ENCODE measurements at regions not wholly inside any gene's neighbourhood (a gene's known extent, or its start where the extent isn't known, plus 50 kb on each side); places are given as distances from the start of the nearest gene placed in this dataset.
"Not testable (repeated sequence)": the region's sequence is repeated elsewhere in the genome, so short reads cannot be mapped to it uniquely, and the experiment has no call there.

GRCh38 chr3:94365006-94365405, 302.1 kb downstream of the NSUN3 start:
- H3K4me3 ChIP-seq (ENCODE audit: low read depth, low read length) = no peak overlapping the region
- no peak for DNase-seq (ENCODE audit: low read depth)
- TF ChIP-seq CTCF (IDR thresholded peaks at IDR 0.05; ENCODE audit: low read depth, low read length) (no peak), POLR2A (IDR thresholded peaks at IDR 0.05; ENCODE audit: extremely low read depth, insufficient read length) (no peak), MYC (IDR thresholded peaks at IDR 0.05; ENCODE audit: low read depth, low read length) (no peak)
- TF ChIP-seq, protein P1, sequence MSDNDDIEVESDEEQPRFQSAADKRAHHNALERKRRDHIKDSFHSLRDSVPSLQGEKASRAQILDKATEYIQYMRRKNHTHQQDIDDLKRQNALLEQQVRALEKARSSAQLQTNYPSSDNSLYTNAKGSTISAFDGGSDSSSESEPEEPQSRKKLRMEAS (IDR thresholded peaks at IDR 0.05; ENCODE audit: low read depth, low read length) = no peak

GRCh38 chr3:94372026-94372425, 309.2 kb downstream of the NSUN3 start:
- TF ChIP-seq, protein P1 (IDR thresholded peaks at IDR 0.05; ENCODE audit: low read depth, low read length) = no peak
- TF ChIP-seq POLR2A (IDR thresholded peaks at IDR 0.05; ENCODE audit: extremely low read depth, insufficient read length) (no peak), CTCF (IDR thresholded peaks at IDR 0.05; ENCODE audit: low read depth, low read length) (no peak), MYC (IDR thresholded peaks at IDR 0.05; ENCODE audit: low read depth, low read length) (no peak)
- H3K4me3 ChIP-seq (ENCODE audit: low read depth, low read length) = no peak overlapping the region
- DNase-seq (ENCODE audit: low read depth) = no peak

GRCh38 chr3:94373456-94373855, 310.6 kb downstream of the NSUN3 start:
- H3K4me3 ChIP-seq (ENCODE audit: low read depth, low read length) = no peak overlapping the region
- no peak for DNase-seq (ENCODE audit: low read depth)
- TF ChIP-seq, protein P1 (IDR thresholded peaks at IDR 0.05; ENCODE audit: low read depth, low read length) = no peak
- no peak for TF ChIP-seq MYC (IDR thresholded peaks at IDR 0.05; ENCODE audit: low read depth, low read length)
- no peak for TF ChIP-seq POLR2A (IDR thresholded peaks at IDR 0.05; ENCODE audit: extremely low read depth, insufficient read length)
- no peak for TF ChIP-seq CTCF (IDR thresholded peaks at IDR 0.05; ENCODE audit: low read depth, low read length)

DNA sequence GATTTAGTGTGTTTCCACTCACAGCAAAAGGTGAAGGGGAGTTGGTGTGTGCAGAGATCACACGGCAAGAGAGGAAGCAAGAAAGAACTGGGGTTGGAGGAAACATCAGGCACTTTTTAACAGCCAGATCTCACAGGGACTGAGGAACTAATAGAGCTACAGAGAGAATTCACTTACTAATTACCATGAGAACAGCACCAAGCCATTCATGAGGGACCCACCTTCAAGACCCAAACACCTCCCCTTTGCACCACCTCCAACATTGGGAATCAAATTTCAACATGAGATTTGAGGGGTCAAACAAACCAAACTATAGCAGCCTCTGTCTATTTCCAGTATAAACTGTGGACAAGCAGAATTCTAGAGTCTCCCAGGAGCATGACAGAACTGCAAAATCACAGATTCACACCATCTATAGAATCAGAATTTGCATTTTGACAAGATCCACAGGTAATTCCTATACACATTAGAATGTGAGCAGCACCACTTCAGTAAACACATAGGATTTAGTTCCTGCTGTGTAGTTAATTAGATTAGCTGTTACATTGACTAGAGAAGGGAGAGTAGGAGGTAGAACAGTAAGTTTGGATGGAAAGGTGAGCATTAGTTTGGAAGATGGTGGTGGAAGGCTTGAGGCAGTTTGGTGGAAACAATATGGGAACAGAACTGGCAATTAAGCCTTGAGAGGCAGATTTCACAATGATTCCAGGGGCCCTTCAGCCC, 311.7 kb downstream of the NSUN3 start:
- DNase-seq (ENCODE audit: low read depth) = no peak
- no peak for TF ChIP-seq CTCF (IDR thresholded peaks at IDR 0.05; ENCODE audit: low read depth, low read length)
- no peak for TF ChIP-seq POLR2A (IDR thresholded peaks at IDR 0.05; ENCODE audit: extremely low read depth, insufficient read length)
- TF ChIP-seq, protein P1 (IDR thresholded peaks at IDR 0.05; ENCODE audit: low read depth, low read length) = no peak
- TF ChIP-seq MYC (IDR thresholded peaks at IDR 0.05; ENCODE audit: low read depth, low read length) = no peak
- no peak overlapping the region for H3K4me3 ChIP-seq (ENCODE audit: low read depth, low read length)

- H3K4me3 ChIP-seq (ENCODE audit: low read depth, low read length); DNase-seq (ENCODE audit: low read depth): not testable (repeated sequence)
These were observed 314.3 kb downstream of the NSUN3 start for GRCh38 chr3:94377123-94377696.

- not testable (repeated sequence) for DNase-seq (ENCODE audit: low read depth); H3K4me3 ChIP-seq (ENCODE audit: low read depth, low read length)
These were observed 315.0 kb downstream of the NSUN3 start for GRCh38 chr3:94377863-94378262.

DNA sequence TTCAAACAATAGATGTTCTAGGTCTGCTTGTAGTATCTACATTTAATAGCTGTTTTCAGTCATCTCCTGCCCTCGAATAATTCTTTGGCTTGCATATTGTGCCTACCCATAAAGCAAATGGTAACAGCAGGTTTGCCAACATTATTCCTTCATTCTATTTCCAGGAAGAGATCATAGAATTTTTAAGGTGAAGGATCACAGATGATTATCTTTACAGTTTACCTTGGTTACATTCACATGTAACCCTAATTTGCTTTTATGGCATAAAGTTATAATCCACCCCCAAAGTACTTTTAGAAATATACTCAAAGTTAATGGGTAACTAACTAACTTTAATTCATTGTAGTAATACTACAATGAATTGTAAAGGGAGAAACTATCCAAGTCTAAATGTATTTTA, 315.5 kb downstream of the NSUN3 start:
- no peak for DNase-seq (ENCODE audit: low read depth)
- H3K4me3 ChIP-seq (ENCODE audit: low read depth, low read length) = no peak overlapping the region
- TF ChIP-seq, protein P1 (IDR thresholded peaks at IDR 0.05; ENCODE audit: low read depth, low read length) = no peak
- TF ChIP-seq POLR2A (IDR thresholded peaks at IDR 0.05; ENCODE audit: extremely low read depth, insufficient read length) = no peak
- no peak for TF ChIP-seq MYC (IDR thresholded peaks at IDR 0.05; ENCODE audit: low read depth, low read length)
- TF ChIP-seq CTCF (IDR thresholded peaks at IDR 0.05; ENCODE audit: low read depth, low read length) = no peak
